ENCODE measurements at regions not wholly inside any gene's neighbourhood (a gene's known extent, or its start where the extent isn't known, plus 50 kb on each side); places are given as distances from the start of the nearest gene placed in this dataset.

GRCh38 chr20:55031971-55032370 lies 556.6 kb downstream of the DOK5 start:
- no peaks in the 10 kb centered on the region for H3K27me3 Mint-ChIP-seq (ENCODE audit: unreplicated experiment)
- no peaks in the 10 kb centered on the region for H3K4me1 Mint-ChIP-seq (ENCODE audit: low read depth, unreplicated experiment)
- no peak overlapping the region for H3K4me3 Mint-ChIP-seq (ENCODE audit: unreplicated experiment)
- DNase-seq: no peak
- H3K36me3 Mint-ChIP-seq (ENCODE audit: unreplicated experiment): peaks cover 9% of the 10 kb centered on the region
- peaks cover 9% of the 10 kb centered on the region for H3K9me3 Mint-ChIP-seq (ENCODE audit: unreplicated experiment)
- no peak overlapping the region for H3K27ac Mint-ChIP-seq (ENCODE audit: unreplicated experiment)
- TF ChIP-seq, protein P1, sequence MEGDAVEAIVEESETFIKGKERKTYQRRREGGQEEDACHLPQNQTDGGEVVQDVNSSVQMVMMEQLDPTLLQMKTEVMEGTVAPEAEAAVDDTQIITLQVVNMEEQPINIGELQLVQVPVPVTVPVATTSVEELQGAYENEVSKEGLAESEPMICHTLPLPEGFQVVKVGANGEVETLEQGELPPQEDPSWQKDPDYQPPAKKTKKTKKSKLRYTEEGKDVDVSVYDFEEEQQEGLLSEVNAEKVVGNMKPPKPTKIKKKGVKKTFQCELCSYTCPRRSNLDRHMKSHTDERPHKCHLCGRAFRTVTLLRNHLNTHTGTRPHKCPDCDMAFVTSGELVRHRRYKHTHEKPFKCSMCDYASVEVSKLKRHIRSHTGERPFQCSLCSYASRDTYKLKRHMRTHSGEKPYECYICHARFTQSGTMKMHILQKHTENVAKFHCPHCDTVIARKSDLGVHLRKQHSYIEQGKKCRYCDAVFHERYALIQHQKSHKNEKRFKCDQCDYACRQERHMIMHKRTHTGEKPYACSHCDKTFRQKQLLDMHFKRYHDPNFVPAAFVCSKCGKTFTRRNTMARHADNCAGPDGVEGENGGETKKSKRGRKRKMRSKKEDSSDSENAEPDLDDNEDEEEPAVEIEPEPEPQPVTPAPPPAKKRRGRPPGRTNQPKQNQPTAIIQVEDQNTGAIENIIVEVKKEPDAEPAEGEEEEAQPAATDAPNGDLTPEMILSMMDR (IDR thresholded peaks at IDR 0.05; ENCODE audit: partially characterized antibody, unreplicated experiment): no peak

DNA sequence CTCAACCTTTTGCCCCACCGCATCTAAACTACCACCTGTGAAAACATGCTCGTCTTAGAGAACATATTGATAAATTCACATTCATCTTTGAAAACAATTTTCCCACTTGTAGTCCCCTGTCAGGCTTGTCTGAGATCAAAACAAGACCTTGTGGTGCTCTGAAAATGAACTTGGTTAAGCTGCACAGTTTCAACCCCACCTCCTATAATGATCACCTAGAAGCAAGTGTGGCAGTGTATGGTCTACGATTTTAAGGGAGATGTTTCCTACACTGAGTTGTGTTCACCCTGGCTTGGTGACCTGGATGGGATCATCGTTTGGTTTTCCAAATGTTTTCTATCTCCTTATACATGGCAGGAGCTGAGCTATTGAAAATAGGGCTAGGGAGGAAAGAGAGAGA lies 539.4 kb downstream of the DOK5 start:
- no peaks in the 10 kb centered on the region for H3K36me3 Mint-ChIP-seq (ENCODE audit: unreplicated experiment)
- no peak overlapping the region for H3K27ac Mint-ChIP-seq (ENCODE audit: unreplicated experiment)
- no peaks in the 10 kb centered on the region for H3K9me3 Mint-ChIP-seq (ENCODE audit: unreplicated experiment)

DNA sequence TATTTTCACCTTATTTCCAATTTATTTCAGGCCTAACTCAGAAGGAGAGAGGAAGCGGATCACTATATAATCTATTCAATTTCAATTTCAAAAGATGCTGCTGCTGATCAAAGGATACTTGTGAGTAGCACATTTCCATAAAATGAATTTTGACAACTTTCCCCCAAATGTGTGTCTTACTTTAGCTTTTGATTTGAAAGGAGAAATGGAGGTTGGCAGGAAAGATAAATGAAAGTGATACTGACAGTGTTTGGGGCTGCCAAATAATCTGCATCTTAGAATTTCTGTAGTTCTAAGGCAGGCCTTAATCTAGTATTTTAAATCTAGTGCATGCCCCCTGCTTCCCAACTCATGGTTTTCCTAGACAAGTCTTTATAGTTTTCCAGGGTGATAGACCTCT lies 535.4 kb downstream of the DOK5 start:
- no peaks in the 10 kb centered on the region for H3K36me3 Mint-ChIP-seq (ENCODE audit: unreplicated experiment)
- H3K4me3 Mint-ChIP-seq (ENCODE audit: unreplicated experiment): no peak overlapping the region
- H3K27ac Mint-ChIP-seq (ENCODE audit: unreplicated experiment): no peak overlapping the region
- peaks cover 3% of the 10 kb centered on the region for H3K9me3 Mint-ChIP-seq (ENCODE audit: unreplicated experiment)
- DNase-seq: no peak
- H3K4me1 Mint-ChIP-seq (ENCODE audit: low read depth, unreplicated experiment): no peaks in the 10 kb centered on the region
- H3K27me3 Mint-ChIP-seq (ENCODE audit: unreplicated experiment): no peaks in the 10 kb centered on the region
- TF ChIP-seq, protein P1 (IDR thresholded peaks at IDR 0.05; ENCODE audit: partially characterized antibody, unreplicated experiment): no peak

More for the DNA sequence above, 539.4 kb downstream of the DOK5 start:
- H3K4me3 Mint-ChIP-seq (ENCODE audit: unreplicated experiment): no peak overlapping the region
- no peaks in the 10 kb centered on the region for H3K4me1 Mint-ChIP-seq (ENCODE audit: low read depth, unreplicated experiment)
- no peaks in the 10 kb centered on the region for H3K27me3 Mint-ChIP-seq (ENCODE audit: unreplicated experiment)
- TF ChIP-seq, protein P1 (IDR thresholded peaks at IDR 0.05; ENCODE audit: partially characterized antibody, unreplicated experiment): no peak
- no peak for DNase-seq

- Mint-ChIP-seq H3K36me3 (ENCODE audit: unreplicated experiment) (no peaks in the 10 kb centered on the region), H3K4me3 (ENCODE audit: unreplicated experiment) (no peak overlapping the region), H3K4me1 (ENCODE audit: low read depth, unreplicated experiment) (no peaks in the 10 kb centered on the region), H3K27ac (ENCODE audit: unreplicated experiment) (no peak overlapping the region), H3K9me3 (ENCODE audit: unreplicated experiment) (peaks cover 3% of the 10 kb centered on the region), H3K27me3 (ENCODE audit: unreplicated experiment) (no peaks in the 10 kb centered on the region)
- TF ChIP-seq, protein P1 (IDR thresholded peaks at IDR 0.05; ENCODE audit: partially characterized antibody, unreplicated experiment): no peak
- no peak for DNase-seq
Observed at GRCh38 chr20:55009066-55009465, 533.7 kb downstream of the DOK5 start.

DNA sequence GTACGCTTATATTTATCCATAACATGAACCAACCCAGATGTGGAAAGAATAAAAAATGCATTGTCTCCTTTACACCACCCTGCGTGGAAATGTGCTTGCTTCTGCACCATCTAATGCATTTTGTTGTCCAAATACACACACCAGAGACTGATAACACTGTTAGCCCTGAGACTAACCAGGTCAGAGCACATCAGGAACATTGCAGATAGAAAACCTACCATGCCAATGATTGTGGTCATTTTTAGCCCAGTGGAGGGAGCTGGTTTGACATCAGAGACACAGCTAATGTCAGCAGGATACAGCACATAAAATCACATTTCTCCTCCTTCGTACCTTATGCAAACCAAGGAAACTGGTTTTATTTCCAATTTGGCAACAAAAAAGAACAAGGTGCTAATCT lies 528.7 kb downstream of the DOK5 start:
- H3K36me3 Mint-ChIP-seq (ENCODE audit: unreplicated experiment): no peaks in the 10 kb centered on the region
- no peak overlapping the region for H3K4me3 Mint-ChIP-seq (ENCODE audit: unreplicated experiment)
- TF ChIP-seq, protein P1 (IDR thresholded peaks at IDR 0.05; ENCODE audit: partially characterized antibody, unreplicated experiment): no peak
- H3K9me3 Mint-ChIP-seq (ENCODE audit: unreplicated experiment): peaks cover 5% of the 10 kb centered on the region
- DNase-seq: no peak
- H3K27me3 Mint-ChIP-seq (ENCODE audit: unreplicated experiment): no peaks in the 10 kb centered on the region
- no peaks in the 10 kb centered on the region for H3K4me1 Mint-ChIP-seq (ENCODE audit: low read depth, unreplicated experiment)
- no peak overlapping the region for H3K27ac Mint-ChIP-seq (ENCODE audit: unreplicated experiment)

All from glutamatergic neuron (in vitro differentiated cells).